ENCODE measurements at regions not wholly inside any gene's neighbourhood (a gene's known extent, or its start where the extent isn't known, plus 50 kb on each side); places are given as distances from the start of the nearest gene placed in this dataset.

DNA sequence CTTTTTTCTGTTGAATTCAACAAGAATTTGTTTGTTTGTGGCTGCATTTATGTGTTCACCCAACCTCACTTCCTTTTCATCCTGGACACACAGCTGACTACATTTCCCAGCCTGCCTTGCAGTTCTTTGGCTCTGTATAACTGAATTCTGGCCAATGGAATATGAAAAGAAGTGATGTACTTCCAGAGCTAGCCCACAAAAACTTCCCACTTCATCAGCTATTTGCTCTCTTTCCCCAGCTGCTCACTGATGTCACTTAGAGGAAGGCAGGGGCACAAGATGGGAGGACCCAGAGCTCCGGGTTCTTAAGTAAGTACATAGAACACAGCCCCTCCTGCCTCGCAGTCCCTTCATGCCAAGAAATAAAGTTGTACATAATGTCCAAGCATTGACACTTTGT is 235.0 kb upstream of the FGGY start:
- Histone ChIP-seq H3K27ac (peak overlapping the region; percentile 48 to 70 (median 60)), H3K4me1 (peaks cover 0 to 29% (median 15%) of the 10 kb centered on the region in 4 donors), H3K36me3 (no peaks in the 10 kb centered on the region), H3K27me3 (no peaks in the 10 kb centered on the region), H3K4me3 (peak overlapping the region in 3 of 4 donors; percentile 4 to 15 (median 14)), H3K9me3 (no peaks in the 10 kb centered on the region)
- DNase-seq: peak; percentile 90
- peak in 1 of 2 donors; percentile 51 for TF ChIP-seq POLR2A (IDR thresholded peaks at IDR 0.05)
- TF ChIP-seq POLR2AphosphoS5 (IDR thresholded peaks at IDR 0.05): peak; percentile 63 to 90 (median 68)
- TF ChIP-seq CTCF (IDR thresholded peaks at IDR 0.05): no peak
- no peak for TF ChIP-seq EP300 (IDR thresholded peaks at IDR 0.05)
- WGBS, 2 donors: 74 to 82% methylated on average over 2 of the region's 2 CpGs
- intact Hi-C loops (cut with DNase I): no loop called here

DNA sequence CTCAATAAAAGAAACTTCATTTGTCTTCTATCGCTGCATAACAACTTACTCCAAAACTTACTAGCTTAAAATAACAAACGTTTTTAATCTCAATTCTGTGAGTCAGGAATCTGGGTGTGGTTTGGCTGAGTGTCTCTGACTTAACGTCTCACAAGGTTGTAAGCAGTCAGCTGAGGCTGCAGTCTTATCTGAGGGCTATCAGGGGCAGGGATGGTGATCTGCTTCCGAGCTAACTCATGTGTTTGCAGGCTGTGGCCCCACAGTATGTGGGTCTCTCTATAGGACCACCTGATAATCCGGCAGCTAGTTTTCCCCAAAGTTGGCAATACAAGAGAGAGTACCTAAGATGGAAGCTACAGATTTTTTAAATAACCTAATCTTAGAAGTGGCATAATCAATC is 234.2 kb upstream of the FGGY start:
- WGBS, 2 donors: 40 to 57% methylated on average over 5 of the region's 5 CpGs
- Histone ChIP-seq H3K36me3 (no peaks in the 10 kb centered on the region), H3K27me3 (no peaks in the 10 kb centered on the region), H3K4me3 (no peak overlapping the region), H3K4me1 (peaks cover 0 to 21% (median 6%) of the 10 kb centered on the region in 4 donors), H3K27ac (peak overlapping the region; percentile 48 to 70 (median 60)), H3K9me3 (no peaks in the 10 kb centered on the region)
- TF ChIP-seq POLR2A (IDR thresholded peaks at IDR 0.05) (no peak), EP300 (IDR thresholded peaks at IDR 0.05) (no peak), POLR2AphosphoS5 (IDR thresholded peaks at IDR 0.05) (peak in 1 of 4 donors; percentile 10)
- intact Hi-C loops (cut with DNase I): no loop called here
- peak; percentile 68 for DNase-seq

DNA sequence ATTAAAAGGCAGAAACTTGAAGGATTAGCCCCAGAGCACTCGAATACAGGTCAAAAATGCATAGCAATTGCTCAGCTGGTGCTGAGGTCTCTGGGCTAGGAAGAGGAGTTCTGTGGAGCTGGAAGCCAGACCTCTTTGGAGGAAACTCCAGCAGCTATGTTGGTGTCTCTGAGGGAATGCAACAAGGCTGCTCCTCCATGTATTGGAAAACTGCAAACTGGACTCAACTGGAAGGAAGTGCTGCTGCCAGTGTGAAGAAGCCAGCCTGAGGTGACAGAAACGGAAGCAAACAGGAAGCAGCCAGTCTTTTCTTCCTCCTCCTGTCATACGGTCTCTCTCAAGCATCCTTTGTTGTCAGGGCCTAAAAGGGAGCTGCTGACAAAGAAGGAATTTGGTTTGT is 233.4 kb upstream of the FGGY start:
- 44 to 72% methylated on average over 3 of the region's 3 CpGs for whole genome bisulfite sequencing, 2 donors
- no peak for DNase-seq
- no peaks in the 10 kb centered on the region for H3K9me3 ChIP-seq
- H3K4me3 ChIP-seq: no peak overlapping the region
- no peak for TF ChIP-seq CTCF (IDR thresholded peaks at IDR 0.05)
- TF ChIP-seq POLR2A (IDR thresholded peaks at IDR 0.05): no peak
- TF ChIP-seq EP300 (IDR thresholded peaks at IDR 0.05): no peak
- TF ChIP-seq POLR2AphosphoS5 (IDR thresholded peaks at IDR 0.05): no peak
- intact Hi-C loops (cut with DNase I): no loop called here
- no peaks in the 10 kb centered on the region for H3K27me3 ChIP-seq
- peaks cover 0 to 15% (median 3%) of the 10 kb centered on the region in 4 donors for H3K4me1 ChIP-seq
- H3K36me3 ChIP-seq: no peaks in the 10 kb centered on the region
- H3K27ac ChIP-seq: peak overlapping the region in 1 of 4 donors; percentile 29

DNA sequence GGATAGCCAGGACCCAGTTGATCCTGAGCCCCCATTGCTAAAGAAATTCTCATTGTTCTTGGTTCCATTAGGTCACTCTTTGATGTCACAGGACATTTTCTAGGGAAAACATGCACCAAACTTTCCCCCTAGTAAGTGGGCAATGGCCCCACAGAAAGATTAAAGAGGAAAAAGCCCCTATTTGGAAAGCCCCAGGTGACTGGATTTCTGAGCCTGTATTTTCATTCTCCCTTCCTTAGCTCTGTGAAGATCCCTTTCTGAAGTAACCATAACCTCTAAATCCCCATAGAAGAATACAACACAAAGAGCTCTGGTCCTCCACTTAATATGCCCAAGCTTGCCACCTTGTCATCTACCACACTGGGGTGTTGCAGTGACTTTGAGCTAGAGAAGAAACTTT is 232.3 kb upstream of the FGGY start:
- intact Hi-C loops (cut with DNase I): no loop called here

GRCh38 chr1:59066236-59066635 is 230.7 kb upstream of the FGGY start:
- Histone ChIP-seq H3K27ac (no peak overlapping the region), H3K27me3 (no peaks in the 10 kb centered on the region), H3K9me3 (no peaks in the 10 kb centered on the region), H3K36me3 (no peaks in the 10 kb centered on the region), H3K4me1 (peaks cover 0 to 15% (median 3%) of the 10 kb centered on the region in 4 donors), H3K4me3 (no peak overlapping the region)
- no peak for DNase-seq
- WGBS, 2 donors: 58 to 74% methylated on average over 2 of the region's 2 CpGs
- no peak for TF ChIP-seq EP300 (IDR thresholded peaks at IDR 0.05)
- no peak for TF ChIP-seq POLR2AphosphoS5 (IDR thresholded peaks at IDR 0.05)
- no peak for TF ChIP-seq CTCF (IDR thresholded peaks at IDR 0.05)
- TF ChIP-seq POLR2A (IDR thresholded peaks at IDR 0.05): no peak
- intact Hi-C loops (cut with DNase I): no loop called here

More for the DNA sequence above, 232.3 kb upstream of the FGGY start:
- Histone ChIP-seq H3K4me1 (peaks cover 0 to 15% (median 3%) of the 10 kb centered on the region in 4 donors), H3K27me3 (no peaks in the 10 kb centered on the region), H3K27ac (no peak overlapping the region), H3K4me3 (no peak overlapping the region), H3K36me3 (no peaks in the 10 kb centered on the region), H3K9me3 (no peaks in the 10 kb centered on the region)
- DNase-seq: no peak
- no peak for TF ChIP-seq CTCF (IDR thresholded peaks at IDR 0.05)
- TF ChIP-seq POLR2AphosphoS5 (IDR thresholded peaks at IDR 0.05): no peak
- TF ChIP-seq EP300 (IDR thresholded peaks at IDR 0.05): no peak
- no peak for TF ChIP-seq POLR2A (IDR thresholded peaks at IDR 0.05)

All from sigmoid colon (tissue), 6 donors.